NCI-H187 (cell line): ENCODE measurements at regions not wholly inside any gene's neighbourhood (a gene's known extent, or its start where the extent isn't known, plus 50 kb on each side); places are given as distances from the start of the nearest gene placed in this dataset.

Experiments
- DNase-seq, 2 experiments: peaks; one replicate each; lab custom pipeline; 2025; lab: John Stamatoyannopoulos, UW

- no peak for DNase-seq
Measured at GRCh38 chr9:86659413-86660046, 287.8 kb downstream of the GAS1 start.

- DNase-seq, result no peak
Measured at GRCh38 chr9:86655147-86655546, 292.2 kb downstream of the GAS1 start.

GRCh38 chr9:86653466-86653865 lies 293.8 kb downstream of the GAS1 start:
- DNase-seq, result no peak

- no peak for DNase-seq
Measured at GRCh38 chr9:86652736-86653135, 294.6 kb downstream of the GAS1 start.

GRCh38 chr9:86649913-86650312 lies 295.7 kb upstream of the TUT7 start:
- no peak for DNase-seq

- no peak for DNase-seq
Measured at GRCh38 chr9:86648828-86649170, 294.6 kb upstream of the TUT7 start.

- DNase-seq, result no peak
Measured at GRCh38 chr9:86648156-86648827, 294.1 kb upstream of the TUT7 start.

- no peak for DNase-seq
Measured at GRCh38 chr9:86645303-86645702, 291.1 kb upstream of the TUT7 start.

- DNase-seq, result no peak
Measured at GRCh38 chr9:86644675-86645034, 290.4 kb upstream of the TUT7 start.

- DNase-seq, result no peak
Measured at GRCh38 chr9:86643946-86644674, 289.9 kb upstream of the TUT7 start.

GRCh38 chr9:86642721-86643120 lies 288.5 kb upstream of the TUT7 start:
- DNase-seq, result no peak

- DNase-seq, result no peak
Measured at GRCh38 chr9:86641970-86642369, 287.8 kb upstream of the TUT7 start.

- no peak for DNase-seq
Measured at GRCh38 chr9:86639899-86640379, 285.7 kb upstream of the TUT7 start.

- no peak for DNase-seq
Measured at GRCh38 chr9:86639287-86639686, 285.1 kb upstream of the TUT7 start.

GRCh38 chr9:86638109-86638508 lies 283.9 kb upstream of the TUT7 start:
- DNase-seq, result no peak

- DNase-seq, result no peak
Measured at GRCh38 chr9:86637515-86637914, 283.3 kb upstream of the TUT7 start.

- DNase-seq, result no peak
Measured at GRCh38 chr9:86636519-86636918, 282.3 kb upstream of the TUT7 start.

- no peak for DNase-seq
Measured at GRCh38 chr9:86636038-86636437, 281.8 kb upstream of the TUT7 start.

GRCh38 chr9:86634501-86634900 lies 280.3 kb upstream of the TUT7 start:
- DNase-seq, result no peak

GRCh38 chr9:86633945-86634344 lies 279.7 kb upstream of the TUT7 start:
- DNase-seq, result no peak

GRCh38 chr9:86632537-86632936 lies 278.3 kb upstream of the TUT7 start:
- DNase-seq, result no peak

GRCh38 chr9:86629530-86629929 lies 275.3 kb upstream of the TUT7 start:
- no peak for DNase-seq

GRCh38 chr9:86626802-86627201 lies 272.6 kb upstream of the TUT7 start:
- no peak for DNase-seq
